ENCODE measurements at regions not wholly inside any gene's neighbourhood (a gene's known extent, or its start where the extent isn't known, plus 50 kb on each side); places are given as distances from the start of the nearest gene placed in this dataset.

DNA sequence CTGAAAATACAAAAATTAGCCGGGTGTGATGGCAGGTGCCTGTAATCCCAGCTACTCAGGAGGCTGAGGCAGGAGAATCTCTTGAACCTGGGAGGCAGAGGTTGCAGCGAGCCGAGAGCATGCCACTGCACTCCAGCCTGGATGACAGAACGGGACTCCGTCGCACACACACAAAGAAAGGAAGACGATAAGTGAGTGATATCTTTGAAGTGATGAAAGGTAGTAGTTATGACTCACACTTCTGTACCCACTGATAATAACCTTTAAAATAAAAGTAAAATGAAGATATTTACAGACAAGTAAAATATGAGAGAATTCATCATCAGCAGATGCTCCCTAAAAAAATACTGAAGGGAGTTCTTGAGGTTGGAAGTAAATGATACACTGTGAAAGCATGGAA, 171.3 kb upstream of the CRY1 start:
- POLR2A ChIA-PET, result no interaction called here
- CTCF ChIA-PET, result no interaction called here

DNA sequence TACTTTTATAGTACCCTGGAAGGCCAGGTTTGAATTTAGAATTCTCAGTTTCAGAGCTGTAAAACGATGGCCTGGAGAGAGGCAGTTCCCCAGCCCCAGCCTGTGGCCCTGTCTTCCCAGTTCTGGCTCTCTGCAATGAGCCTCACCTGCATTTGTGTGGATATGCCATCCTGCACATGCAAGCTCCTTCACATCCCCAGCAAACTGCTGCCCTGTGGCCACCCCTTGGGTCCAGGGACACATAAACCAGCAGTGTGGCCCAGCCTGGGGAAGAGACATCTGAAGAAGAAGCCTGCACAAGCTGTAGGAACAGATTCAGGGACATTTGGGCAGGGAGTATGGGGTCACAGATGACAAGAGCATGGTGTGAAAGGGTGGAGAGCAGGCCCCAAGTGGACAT, 174.3 kb upstream of the CRY1 start:
- CTCF ChIA-PET, result no interaction called here
- POLR2A ChIA-PET, result no interaction called here

DNA sequence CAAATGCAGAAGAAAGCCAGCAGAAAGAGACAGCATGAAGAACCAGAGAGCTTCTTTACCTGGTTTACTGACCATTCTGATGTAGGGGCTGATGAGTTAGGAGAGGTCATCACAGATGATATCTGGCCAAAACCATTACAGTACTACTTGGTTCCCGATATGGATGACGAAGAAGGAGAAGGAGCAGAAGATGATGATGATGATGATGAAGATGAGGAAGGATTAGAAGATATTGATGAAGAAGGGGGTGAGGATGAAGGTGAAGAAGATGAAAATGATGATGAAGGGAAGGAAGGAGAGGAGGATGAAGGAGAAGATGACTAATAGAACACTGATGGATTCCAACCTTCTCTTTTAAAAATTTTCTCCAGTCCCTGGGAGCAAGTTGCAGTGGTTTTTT, 178.2 kb upstream of the CRY1 start:
- CTCF ChIA-PET, result no interaction called here

DNA sequence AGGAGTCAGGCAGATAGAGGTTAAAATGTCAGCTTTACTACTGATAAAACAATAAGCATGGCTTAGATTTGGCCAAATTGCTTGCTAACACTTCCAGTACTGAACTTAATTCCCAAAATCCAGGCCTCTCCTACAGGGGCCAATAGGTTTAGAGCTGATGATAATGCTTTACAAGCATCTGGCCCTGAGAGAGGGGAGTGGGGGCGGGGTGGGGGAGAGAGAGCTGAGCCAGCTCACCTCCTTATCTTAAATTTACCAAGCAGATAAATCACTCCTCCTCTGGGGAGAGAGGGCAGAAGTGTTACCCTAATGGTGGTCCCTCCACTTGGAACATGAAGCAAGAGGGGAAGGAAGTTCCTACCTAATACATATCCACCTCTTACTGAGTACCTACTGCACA, 182.2 kb upstream of the CRY1 start:
- ChIA-PET CTCF (no interaction called here), POLR2A (no interaction called here)

More for the DNA sequence above, 178.2 kb upstream of the CRY1 start:
- POLR2A ChIA-PET, result no interaction called here

DNA sequence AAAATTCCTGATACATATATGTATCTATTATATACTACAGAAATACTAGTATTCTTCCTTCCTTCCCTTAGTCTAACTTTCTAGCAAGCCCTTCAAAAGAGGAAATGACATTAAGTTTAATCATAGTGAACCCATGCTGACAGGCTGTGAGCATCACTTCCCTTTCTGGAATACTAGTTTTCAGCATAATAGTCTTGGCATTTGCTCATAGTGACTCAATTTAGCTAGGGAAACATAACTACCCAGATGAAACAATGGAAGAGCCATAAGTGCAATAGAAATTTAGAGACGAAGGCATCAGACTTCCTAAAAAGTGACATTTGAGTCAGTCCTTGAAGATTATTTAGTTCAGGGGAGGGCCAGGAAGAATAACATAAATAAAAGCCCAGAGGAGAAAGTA, 184.5 kb upstream of the CRY1 start:
- POLR2A ChIA-PET, result no interaction called here
- CTCF ChIA-PET, result no interaction called here

DNA sequence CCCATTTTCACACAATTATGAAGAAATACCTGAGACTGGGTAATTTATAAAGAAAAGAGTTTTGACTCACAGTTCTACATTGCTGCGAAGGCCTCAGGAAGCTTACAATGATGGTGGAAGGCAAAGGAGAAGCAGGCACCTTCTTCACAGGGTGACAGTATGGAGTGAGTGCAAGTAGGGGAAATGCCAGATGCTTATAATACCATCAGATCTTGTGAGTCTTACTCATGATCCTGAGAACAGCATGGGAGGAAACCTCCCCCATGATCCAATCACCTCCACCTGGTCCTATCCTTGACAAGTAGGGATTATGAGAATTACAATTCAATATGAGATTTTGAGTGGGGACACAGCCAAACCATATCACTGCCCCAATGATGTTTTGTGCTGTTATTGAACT, 189.3 kb upstream of the CRY1 start:
- POLR2A ChIA-PET, result no interaction called here
- CTCF ChIA-PET, result no interaction called here

DNA sequence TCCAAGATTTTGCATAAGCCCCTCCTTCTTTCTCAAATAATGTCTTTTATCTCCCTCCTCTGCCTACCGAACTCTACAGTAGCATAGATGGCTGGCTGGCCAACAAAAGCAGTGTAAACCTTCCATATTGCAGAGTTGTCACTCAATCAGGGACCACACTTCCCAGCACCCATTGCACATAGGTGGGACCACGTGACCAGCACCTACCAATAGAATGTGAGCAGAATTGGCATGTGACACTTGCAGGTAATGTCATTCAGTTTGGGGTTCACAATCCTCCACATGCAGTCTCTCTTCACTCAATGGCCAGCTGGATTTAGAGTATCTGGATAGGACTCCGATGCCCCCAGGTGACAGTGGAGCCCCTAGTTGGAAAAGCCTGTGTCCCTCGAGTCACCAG, 190.3 kb upstream of the CRY1 start:
- ChIA-PET POLR2A (no interaction called here), CTCF (no interaction called here)

DNA sequence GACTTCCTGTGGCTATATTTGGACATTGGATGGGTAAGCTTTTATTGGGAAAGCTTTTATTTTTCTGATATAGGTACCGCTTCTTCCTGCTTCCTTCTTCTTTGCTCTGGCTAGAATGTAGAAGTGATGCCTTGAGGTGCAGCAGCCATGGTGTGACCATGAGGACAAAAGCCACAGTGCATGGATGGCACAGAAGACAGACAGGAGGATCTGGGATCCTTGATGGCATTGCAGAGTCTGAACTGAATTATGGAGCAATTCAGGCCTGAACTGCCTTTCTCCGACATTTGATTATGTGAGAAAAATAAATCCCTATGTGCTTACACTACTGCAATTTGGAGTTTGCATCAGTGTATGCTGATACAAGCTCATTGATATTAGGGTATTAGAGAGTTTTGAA, 191.3 kb upstream of the CRY1 start:
- ChIA-PET CTCF (no interaction called here), POLR2A (no interaction called here)

DNA sequence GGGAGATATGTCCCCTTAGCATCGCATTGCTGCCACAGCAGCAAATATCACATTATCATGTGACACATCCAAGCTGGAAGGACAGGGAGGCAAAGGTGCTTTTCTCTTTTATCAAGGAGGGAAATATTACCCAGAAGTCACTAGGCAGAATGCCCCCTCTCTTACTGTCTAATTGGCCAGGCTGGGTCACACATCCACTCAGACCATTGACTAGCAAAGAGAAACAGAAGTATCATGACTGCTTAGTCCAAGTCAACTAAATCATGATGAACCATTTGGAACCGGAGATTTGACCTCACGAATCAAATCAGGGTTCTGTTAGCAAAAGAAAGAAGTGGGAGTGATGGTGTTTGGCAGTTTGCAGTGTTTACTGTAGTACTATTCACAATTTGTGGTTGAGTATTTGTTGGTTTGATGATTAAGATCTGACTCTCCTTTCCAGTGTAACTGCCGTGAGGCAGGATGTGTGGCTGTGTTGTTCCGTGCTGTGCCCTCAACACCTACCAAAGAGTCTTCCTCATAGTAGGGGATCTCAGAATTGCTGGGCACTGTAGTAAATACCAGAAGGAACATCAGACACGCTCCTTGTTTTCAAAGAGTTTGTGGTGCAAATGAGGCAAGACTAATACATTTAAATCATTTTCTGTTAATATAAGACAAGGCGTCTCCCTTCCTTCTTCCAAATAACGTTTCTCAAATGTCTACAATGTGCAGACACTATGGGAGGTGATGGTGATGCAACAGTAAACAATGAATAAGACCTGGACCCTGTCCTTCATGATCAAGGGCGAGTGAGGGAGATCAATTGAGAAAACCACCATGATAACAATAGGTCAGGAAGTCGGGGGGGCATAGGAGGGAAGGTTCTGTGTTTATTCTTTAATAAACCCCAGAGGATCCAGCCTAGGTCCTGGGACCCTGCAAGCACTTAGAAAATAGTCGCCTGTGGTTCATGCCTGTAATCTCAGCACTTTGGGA, 194.4 kb upstream of the CRY1 start:
- ChIA-PET CTCF (no interaction called here), POLR2A (no interaction called here)

DNA sequence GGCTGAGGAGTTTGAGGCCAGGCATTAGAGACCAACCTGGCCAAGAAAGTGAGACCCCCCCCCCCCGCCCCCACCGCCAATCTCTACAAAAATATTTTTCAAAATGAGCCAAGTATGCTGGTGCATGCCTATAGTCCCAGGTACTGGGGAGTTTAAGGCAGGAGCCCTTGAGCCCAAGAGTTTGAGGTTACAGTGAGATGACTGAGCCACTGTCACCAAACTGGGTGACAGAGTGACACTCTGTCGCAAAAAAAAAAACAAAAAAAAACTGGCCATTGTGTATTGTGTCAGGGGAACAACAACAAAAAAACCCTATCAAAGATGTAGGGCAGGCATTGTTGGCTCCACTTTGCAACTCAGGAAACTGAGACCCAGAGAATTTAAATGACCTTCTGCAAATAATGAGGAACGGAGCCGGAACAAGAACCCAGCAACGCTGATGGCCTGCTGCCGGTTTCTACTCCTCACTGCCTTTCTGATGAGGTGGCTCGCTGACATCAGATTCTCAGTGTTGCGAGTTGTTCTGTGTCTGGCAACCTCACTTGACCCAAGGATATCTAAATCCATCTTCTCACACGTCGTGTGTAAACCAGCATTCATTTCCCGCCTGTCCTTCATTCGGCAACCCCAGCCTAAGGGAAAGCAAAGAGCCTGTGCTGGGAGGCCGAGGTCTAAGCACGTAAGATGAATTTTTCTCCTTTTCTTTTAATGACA, 195.2 kb upstream of the CRY1 start:
- POLR2A ChIA-PET, result no interaction called here
- CTCF ChIA-PET, result no interaction called here

DNA sequence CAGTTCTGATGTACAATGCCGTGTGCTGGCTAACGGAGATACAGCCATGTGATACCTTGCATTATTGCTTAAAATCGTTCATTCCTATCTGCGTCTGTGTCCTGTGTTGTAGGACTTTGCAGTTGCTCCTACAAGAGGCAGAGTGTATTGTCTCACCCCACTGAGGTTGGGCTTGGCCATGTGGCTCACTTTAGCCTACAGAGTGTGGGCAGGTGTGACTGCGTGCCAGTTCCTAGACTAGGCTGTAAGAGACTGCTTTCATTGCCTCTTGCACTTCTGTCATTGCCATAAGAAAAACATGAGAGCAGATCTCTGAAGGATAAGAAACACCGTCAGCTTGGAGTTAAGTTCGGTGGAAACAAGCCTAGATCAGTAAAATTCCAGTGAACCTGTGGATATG, 197.7 kb upstream of the CRY1 start:
- ChIA-PET POLR2A (no interaction called here), CTCF (no interaction called here)

DNA sequence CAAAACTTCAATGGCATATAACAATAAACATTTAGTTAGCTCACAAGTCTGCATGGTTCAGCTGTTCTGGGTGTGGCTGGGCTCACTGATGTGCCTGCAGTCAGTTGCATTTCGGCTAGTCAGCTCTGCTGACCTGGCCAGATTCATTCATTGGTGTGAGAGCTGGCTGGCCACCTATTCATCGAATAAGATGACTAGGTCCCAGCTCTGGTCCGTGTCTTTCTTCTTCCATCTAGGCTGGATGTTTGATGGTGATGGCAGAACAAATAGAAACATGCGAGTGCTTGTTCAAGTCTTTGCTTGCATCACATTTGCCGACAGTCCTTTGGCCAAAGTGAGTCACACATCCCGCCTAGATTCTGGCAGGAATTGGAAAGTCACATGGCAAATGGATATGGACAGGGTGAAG, 203.3 kb upstream of the CRY1 start:
- POLR2A ChIA-PET, result no interaction called here
- CTCF ChIA-PET, result no interaction called here

DNA sequence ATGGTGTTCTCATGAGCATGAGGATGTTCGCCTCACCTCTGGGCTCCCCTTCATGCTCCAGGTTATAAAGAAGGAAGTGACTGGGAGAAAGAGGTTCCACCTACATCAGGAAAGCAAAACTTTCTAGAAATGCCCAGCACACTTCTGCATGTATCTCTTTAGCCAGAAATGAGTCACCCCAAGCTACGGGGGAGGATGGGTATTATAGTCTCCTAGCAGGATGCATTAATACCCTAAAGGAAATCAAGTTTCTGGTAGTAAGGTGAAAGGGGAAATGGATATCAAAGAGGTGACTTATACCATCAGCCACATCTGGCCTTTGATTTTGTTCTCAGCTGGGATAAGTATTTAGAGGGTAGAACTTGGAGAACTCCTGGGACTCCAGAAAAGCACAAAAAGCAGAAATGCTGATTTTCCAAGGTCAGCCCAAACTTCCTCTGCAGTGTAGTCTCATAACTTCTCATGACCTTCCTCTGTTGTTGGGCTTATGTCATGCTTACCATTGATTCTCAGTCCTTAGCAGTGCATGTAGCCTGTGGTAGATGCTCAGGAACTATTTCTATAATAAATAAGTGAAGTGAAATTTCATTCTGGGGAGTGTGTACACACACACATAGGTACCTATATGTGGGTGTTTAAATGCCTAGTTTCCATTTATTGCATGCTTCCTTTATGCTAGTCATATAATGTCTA, 209.4 kb upstream of the CRY1 start:
- ChIA-PET POLR2A (no interaction called here), CTCF (no interaction called here)

DNA sequence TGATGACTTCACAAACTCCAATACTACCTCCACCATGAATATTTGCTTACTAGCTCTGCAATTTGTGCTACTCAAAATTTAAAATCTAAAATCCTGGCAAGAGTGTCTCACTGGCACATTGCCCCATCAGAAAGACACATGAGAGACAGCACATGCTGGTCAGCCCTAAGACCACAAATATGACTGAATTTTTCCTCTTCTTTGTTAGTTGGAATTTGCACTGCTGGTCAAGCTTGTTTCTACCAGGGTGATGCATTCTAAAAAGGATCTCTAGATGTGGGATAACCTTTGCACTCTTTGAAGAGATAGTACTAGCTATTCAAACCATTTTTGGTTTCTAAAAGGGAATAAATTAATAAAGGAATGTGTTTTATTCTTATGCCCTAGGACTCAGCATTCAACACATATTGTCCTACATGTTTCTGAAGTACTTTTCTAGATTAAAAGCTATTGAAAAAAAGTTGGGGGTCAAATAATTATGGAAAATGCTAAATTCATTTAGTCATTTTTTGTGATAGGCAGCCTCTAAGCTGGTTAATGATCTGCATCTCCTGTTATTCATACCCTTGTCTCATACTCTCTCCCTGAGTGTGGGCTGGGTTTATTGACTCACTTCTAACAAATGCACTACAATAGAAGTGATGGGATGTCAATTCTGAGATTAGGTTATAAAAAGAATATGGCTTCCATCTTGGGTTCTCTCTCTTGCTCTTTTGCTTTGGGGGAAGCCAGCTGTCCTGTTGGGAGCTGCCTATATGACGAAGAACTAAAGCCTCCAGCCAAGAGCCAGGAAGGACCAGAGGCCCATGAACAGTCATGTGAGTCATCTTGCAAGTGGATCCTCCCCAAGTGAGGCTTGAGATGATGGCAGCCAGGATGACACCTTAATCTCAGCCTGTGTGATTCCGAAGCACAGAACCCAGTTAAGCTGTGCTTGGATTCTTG, 211.5 kb upstream of the CRY1 start:
- CTCF ChIA-PET, result no interaction called here
- POLR2A ChIA-PET, result no interaction called here

DNA sequence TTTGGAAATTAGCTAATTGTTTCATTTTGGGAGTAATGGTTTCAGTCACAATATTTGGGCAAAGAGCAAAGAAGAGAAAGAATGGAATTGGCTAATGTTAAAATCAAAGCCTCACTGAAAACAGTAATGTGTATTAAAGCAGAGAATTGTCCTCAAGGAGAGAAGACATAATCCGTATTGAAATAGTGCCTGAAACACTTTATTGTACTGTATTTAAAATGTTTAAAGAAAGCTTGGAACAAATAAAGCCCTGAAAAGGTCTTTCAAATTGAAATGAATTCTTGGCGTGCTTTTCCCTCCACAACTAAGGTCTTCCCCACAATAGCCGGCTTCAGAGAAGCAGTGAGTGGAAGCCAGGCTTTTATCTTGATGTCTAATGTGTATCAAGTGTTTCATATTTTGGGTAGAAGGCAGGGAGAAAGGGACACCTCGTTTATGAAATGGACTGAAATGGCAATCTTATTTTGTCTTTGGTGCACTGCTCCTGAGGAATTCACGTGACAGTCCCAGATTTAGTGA, 212.9 kb upstream of the CRY1 start:
- ChIA-PET POLR2A (no interaction called here), CTCF (no interaction called here)

DNA sequence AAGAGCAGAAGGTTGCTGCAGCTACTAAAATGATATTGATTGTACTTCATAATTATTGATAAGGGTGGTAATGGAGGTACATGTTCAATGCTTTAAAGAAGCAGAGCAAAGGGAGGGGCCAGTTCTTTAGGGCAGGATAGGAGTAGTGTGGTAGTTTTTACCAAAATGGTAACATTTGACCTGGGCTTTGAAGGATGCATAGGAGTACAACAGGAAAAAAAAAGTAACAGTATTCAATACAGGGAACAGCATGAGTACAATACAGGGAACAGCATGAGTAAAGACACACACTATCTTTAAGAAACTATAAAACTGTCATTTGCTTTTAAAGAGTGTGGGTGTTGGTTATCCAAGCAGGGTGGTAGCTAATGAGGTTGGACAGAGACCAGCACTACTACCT, 215.0 kb upstream of the CRY1 start:
- ChIA-PET CTCF (no interaction called here), POLR2A (no interaction called here)

DNA sequence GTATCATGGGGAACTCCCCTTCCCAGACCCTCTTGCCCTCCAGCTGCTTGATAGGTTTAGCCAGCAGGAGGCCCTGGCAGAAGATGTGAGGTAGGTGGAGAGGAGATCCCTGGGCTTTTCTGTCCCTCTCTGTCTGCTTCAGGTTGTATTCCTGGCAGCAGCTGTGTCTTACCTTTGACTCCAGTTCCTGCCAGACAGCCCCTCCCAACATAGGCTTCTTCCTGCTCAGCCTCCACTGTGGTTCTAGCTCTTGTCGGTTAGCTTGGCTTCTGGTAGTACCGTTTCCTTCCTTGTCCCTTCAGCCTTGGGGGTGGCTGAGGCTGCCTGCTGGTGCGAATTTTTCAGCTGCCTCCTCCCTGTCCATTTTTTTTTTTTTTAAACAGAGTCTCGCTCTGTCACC, 215.7 kb upstream of the CRY1 start:
- ChIA-PET POLR2A (no interaction called here), CTCF (no interaction called here)

DNA sequence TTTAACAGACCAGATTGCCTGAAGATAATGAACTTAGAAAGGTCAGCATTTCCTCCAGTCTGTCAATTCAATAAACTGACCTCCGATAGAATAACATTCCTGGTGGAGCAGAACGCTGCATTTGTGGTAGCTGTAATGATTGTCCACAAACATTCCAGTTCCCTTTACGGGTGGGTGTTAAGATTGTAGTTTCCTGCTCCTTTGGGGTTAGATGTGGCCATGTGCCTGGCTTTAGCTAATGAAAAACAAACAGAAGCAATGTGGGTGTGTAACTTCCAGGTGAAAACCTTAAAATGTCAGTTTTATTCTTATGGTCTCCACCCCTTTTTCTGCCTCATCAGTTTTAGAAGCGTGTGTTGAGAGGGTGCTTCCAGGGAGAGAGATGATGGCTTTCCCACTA, 217.3 kb upstream of the CRY1 start:
- CTCF ChIA-PET, result no interaction called here
- POLR2A ChIA-PET, result no interaction called here

DNA sequence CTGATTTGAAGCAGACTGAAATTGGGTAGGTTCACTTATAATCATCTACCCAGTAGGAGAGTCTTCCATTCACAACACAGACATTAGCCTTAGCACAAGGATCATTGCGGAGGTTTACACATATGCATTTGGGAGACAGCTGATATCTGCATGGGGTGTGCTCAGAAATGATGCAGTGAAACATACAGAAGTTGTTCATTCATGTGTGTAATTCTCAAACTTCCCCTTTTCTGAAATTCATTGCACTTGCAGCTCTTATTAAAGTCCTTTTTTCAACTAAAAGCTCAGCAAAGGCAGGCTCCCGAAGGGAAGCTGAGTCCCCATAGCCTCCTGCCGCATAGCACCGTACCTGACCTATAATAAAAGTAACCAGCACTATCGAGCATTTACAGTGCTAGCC, 218.3 kb upstream of the CRY1 start:
- POLR2A ChIA-PET, result no interaction called here
- CTCF ChIA-PET, result no interaction called here
